ENCODE measurements at regions not wholly inside any gene's neighbourhood (a gene's known extent, or its start where the extent isn't known, plus 50 kb on each side); places are given as distances from the start of the nearest gene placed in this dataset.

DNA sequence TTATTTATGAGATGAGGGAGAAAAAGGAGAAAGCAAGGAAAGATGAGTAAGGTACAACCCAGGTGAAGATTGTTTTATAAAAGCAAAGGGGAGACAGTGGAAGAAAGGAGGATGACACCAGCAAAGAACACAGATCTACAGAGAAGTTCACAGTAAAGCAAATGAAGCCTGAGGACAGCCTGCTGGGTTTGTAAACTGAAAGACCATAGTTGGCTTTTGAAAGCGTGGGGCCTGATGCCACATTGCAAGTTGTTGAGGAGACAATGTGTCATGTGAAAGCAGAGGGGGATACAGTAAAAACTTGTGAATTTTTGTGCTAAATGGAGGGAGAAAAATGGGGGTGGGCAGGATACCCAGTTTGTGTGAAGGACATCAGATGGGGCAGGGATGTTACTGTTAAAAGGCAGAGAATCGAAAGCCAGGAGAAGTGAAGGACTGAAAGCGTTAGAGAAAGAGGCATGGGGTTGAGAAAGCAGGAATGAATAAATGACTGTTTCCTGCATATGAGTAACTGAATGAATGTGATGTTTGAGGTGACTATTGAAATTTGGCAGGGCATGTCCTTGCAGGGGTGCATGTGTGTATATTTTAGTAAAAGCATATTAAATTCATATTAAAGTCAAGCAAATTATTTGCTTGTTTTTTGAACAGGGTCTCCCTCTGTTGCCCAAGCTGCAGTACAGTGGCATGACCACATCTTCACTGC is 69.6 kb downstream of the SPRY1 start:
- H2AFZ ChIP-seq (ENCODE audit: insufficient read depth, low read depth, low read length, poor library complexity, severe bottlenecking): no peak overlapping the region
- H3K36me3 ChIP-seq (replicated peaks in 1 of 2; ENCODE audit: control extremely low read depth in 1 of 2, control insufficient read depth in 1 of 2, extremely low read depth in 1 of 2, insufficient read depth in 2 of 2, low read length in 1 of 2): no peaks in the 10 kb centered on the region
- H3K27me3 ChIP-seq (replicated peaks in 1 of 4; ENCODE audit: control extremely low read depth in 1 of 4, control insufficient read depth in 3 of 4, insufficient read depth in 4 of 4, low read length in 3 of 4): no peaks in the 10 kb centered on the region
- H3K4me1 ChIP-seq (ENCODE audit: control insufficient read depth in 2 of 2, insufficient read depth in 2 of 2, low read length in 2 of 2): peaks cover 24 to 27% of the 10 kb centered on the region in 2 donors
- no peak for TF ChIP-seq EZH2 (IDR thresholded peaks at IDR 0.05; ENCODE audit: borderline replicate concordance, insufficient read depth, low read depth, low read length, poor library complexity, severe bottlenecking)
- TF ChIP-seq, protein P1, sequence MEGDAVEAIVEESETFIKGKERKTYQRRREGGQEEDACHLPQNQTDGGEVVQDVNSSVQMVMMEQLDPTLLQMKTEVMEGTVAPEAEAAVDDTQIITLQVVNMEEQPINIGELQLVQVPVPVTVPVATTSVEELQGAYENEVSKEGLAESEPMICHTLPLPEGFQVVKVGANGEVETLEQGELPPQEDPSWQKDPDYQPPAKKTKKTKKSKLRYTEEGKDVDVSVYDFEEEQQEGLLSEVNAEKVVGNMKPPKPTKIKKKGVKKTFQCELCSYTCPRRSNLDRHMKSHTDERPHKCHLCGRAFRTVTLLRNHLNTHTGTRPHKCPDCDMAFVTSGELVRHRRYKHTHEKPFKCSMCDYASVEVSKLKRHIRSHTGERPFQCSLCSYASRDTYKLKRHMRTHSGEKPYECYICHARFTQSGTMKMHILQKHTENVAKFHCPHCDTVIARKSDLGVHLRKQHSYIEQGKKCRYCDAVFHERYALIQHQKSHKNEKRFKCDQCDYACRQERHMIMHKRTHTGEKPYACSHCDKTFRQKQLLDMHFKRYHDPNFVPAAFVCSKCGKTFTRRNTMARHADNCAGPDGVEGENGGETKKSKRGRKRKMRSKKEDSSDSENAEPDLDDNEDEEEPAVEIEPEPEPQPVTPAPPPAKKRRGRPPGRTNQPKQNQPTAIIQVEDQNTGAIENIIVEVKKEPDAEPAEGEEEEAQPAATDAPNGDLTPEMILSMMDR (IDR thresholded peaks at IDR 0.05): no peak
- Mint-ChIP-seq H3K9me3 (ENCODE audit: insufficient read depth) (no peaks in the 10 kb centered on the region), H3K27me3 (peaks cover 11% of the 10 kb centered on the region), H3K4me3 (no peak overlapping the region), H3K27ac (no peak overlapping the region), H3K4me1 (peaks cover 34% of the 10 kb centered on the region)
- H3K27ac ChIP-seq (ENCODE audit: low read length in 2 of 2): no peak overlapping the region
- no peaks in the 10 kb centered on the region for H3K79me2 ChIP-seq (ENCODE audit: control insufficient read depth, insufficient read depth, low read length)
- intact Hi-C loops (cut with micrococcal nuclease): no loop called here
- H4K20me1 ChIP-seq (ENCODE audit: control insufficient read depth, insufficient read depth, low read length, poor library complexity, severe bottlenecking): no peaks in the 10 kb centered on the region
- H3K9ac ChIP-seq (ENCODE audit: low read length): no peak overlapping the region
- H3K4me2 ChIP-seq (replicated peaks; ENCODE audit: low read depth, low read length, poor library complexity, severe bottlenecking): no peak overlapping the region
- H3K9me3 ChIP-seq (ENCODE audit: control extremely low read depth in 1 of 3, control insufficient read depth in 2 of 3, insufficient read depth in 1 of 3, low read length in 2 of 3): no peaks in the 10 kb centered on the region
- CTCF ChIA-PET: no interaction called here
- ATAC-seq (ENCODE audit: low read depth) (no peak), DNase-seq (no peak)
- H3K4me3 ChIP-seq (ENCODE audit: control extremely low read depth in 1 of 5, extremely low read depth in 1 of 5, insufficient read depth in 1 of 5, low read depth in 2 of 5, low read length in 4 of 5): no peak overlapping the region
- POLR2A ChIA-PET: no interaction called here
- WGBS (ENCODE audit: insufficient coverage): 64% methylated on average over 3 of the region's 3 CpGs

DNA sequence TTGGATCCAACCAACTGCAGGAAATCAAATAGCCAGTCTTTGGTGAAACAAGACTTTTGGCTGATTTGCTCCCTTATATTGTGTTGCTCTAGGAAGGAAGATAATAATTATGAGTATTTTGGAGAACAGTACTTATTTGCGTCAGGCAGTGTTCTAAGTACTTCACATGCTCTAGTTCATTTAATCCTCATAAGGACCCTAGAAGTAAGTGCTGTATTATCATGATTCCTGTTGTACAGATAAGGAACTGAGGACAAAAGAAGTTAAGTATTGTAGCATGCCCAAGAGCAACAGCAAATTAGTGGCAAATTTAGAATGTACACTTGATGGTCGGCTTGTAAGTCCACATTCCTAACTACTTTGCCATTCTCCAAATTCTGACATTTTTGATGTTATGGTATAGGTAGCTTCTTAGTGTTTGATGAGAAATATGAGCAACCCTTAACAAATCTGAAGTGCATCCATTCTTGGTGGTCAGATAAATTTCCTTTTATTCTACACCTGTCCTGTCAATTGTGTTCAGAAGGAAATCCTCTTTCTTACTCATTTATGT is 72.0 kb downstream of the SPRY1 start:
- Histone ChIP-seq H2AFZ (ENCODE audit: insufficient read depth, low read depth, low read length, poor library complexity, severe bottlenecking) (no peak overlapping the region), H3K9ac (ENCODE audit: low read length) (no peak overlapping the region), H3K27ac (ENCODE audit: low read length in 2 of 2) (no peak overlapping the region), H3K4me1 (ENCODE audit: control insufficient read depth in 2 of 2, insufficient read depth in 2 of 2, low read length in 2 of 2) (peaks cover 19 to 22% of the 10 kb centered on the region in 2 donors), H4K20me1 (ENCODE audit: control insufficient read depth, insufficient read depth, low read length, poor library complexity, severe bottlenecking) (no peaks in the 10 kb centered on the region), H3K36me3 (replicated peaks in 1 of 2; ENCODE audit: control extremely low read depth in 1 of 2, control insufficient read depth in 1 of 2, extremely low read depth in 1 of 2, insufficient read depth in 2 of 2, low read length in 1 of 2) (no peaks in the 10 kb centered on the region), H3K9me3 (ENCODE audit: control extremely low read depth in 1 of 3, control insufficient read depth in 2 of 3, insufficient read depth in 1 of 3, low read length in 2 of 3) (no peaks in the 10 kb centered on the region), H3K27me3 (replicated peaks in 1 of 4; ENCODE audit: control extremely low read depth in 1 of 4, control insufficient read depth in 3 of 4, insufficient read depth in 4 of 4, low read length in 3 of 4) (no peaks in the 10 kb centered on the region), H3K79me2 (ENCODE audit: control insufficient read depth, insufficient read depth, low read length) (no peaks in the 10 kb centered on the region), H3K4me2 (replicated peaks; ENCODE audit: low read depth, low read length, poor library complexity, severe bottlenecking) (no peak overlapping the region), H3K4me3 (ENCODE audit: control extremely low read depth in 1 of 5, extremely low read depth in 1 of 5, insufficient read depth in 1 of 5, low read depth in 2 of 5, low read length in 4 of 5) (no peak overlapping the region)
- ATAC-seq (ENCODE audit: low read depth): no peak
- intact Hi-C loops (cut with micrococcal nuclease): no loop called here
- no CpG with 5 or more reads among the region's 2 CpGs for WGBS (ENCODE audit: insufficient coverage)
- no peak for DNase-seq
- ChIA-PET POLR2A (no interaction called here), CTCF (no interaction called here)
- Mint-ChIP-seq H3K4me1 (peaks cover 25% of the 10 kb centered on the region), H3K27ac (no peak overlapping the region), H3K4me3 (no peak overlapping the region), H3K27me3 (peaks cover 7% of the 10 kb centered on the region), H3K9me3 (ENCODE audit: insufficient read depth) (no peaks in the 10 kb centered on the region)
- no peak for TF ChIP-seq EZH2 (IDR thresholded peaks at IDR 0.05; ENCODE audit: borderline replicate concordance, insufficient read depth, low read depth, low read length, poor library complexity, severe bottlenecking)
- TF ChIP-seq, protein P1 (IDR thresholded peaks at IDR 0.05): no peak

Measured in B cell (primary cell).